HG03520 (cell line): ENCODE measurements at regions not wholly inside any gene's neighbourhood (a gene's known extent, or its start where the extent isn't known, plus 50 kb on each side); places are given as distances from the start of the nearest gene placed in this dataset.
A peak's percentile ranks its signal among the peaks of the same experiment; 100 is the strongest.
"Not testable (repeated sequence)": the region's sequence is repeated elsewhere in the genome, so short reads cannot be mapped to it uniquely, and the experiment has no call there.

ENCODE experiments used
- ATAC-seq: cut with Tn5 transposase; IDR thresholded peaks from one replicate; pipeline ENCODE4 v1.9.1; 2021; ENCODE audit warnings: mild to moderate bottlenecking, moderate library complexity; ENCODE audit not compliant: unreplicated experiment

- ATAC-seq = no peak
These were observed 241.8 kb upstream of the USP24 start for GRCh38 chr1:55456971-55457370.

- ATAC-seq = no peak
These were observed 233.1 kb upstream of the USP24 start for GRCh38 chr1:55448261-55448660.

GRCh38 chr1:55447488-55447887 lies 232.3 kb upstream of the USP24 start:
- no peak for ATAC-seq

GRCh38 chr1:55446351-55446750 lies 231.2 kb upstream of the USP24 start:
- no peak for ATAC-seq

GRCh38 chr1:55445416-55445815 lies 230.3 kb upstream of the USP24 start:
- ATAC-seq = peak; percentile 74

- ATAC-seq = no peak
These were observed 229.5 kb upstream of the USP24 start for GRCh38 chr1:55444667-55445066.

GRCh38 chr1:55443175-55443915 lies 228.2 kb upstream of the USP24 start:
- no peak for ATAC-seq

GRCh38 chr1:55441489-55441888 lies 226.3 kb upstream of the USP24 start:
- no peak for ATAC-seq

GRCh38 chr1:55437692-55438091 lies 222.5 kb upstream of the USP24 start:
- ATAC-seq = no peak

GRCh38 chr1:55430720-55431119 lies 215.6 kb upstream of the USP24 start:
- ATAC-seq = not testable (repeated sequence)

GRCh38 chr1:55430206-55430605 lies 215.0 kb upstream of the USP24 start:
- not testable (repeated sequence) for ATAC-seq

GRCh38 chr1:55428944-55429931 lies 214.1 kb upstream of the USP24 start:
- no peak for ATAC-seq

GRCh38 chr1:55428231-55428630 lies 213.1 kb upstream of the USP24 start:
- ATAC-seq = no peak

GRCh38 chr1:55427606-55428005 lies 212.4 kb upstream of the USP24 start:
- ATAC-seq = no peak

GRCh38 chr1:55426619-55427018 lies 211.5 kb upstream of the USP24 start:
- no peak for ATAC-seq

- ATAC-seq = no peak
These were observed 211.0 kb upstream of the USP24 start for GRCh38 chr1:55426156-55426555.

- ATAC-seq = no peak
These were observed 210.3 kb upstream of the USP24 start for GRCh38 chr1:55425310-55425930.

GRCh38 chr1:55423376-55423775 lies 208.2 kb upstream of the USP24 start:
- ATAC-seq = no peak

GRCh38 chr1:55420929-55421716 lies 206.0 kb upstream of the USP24 start:
- no peak for ATAC-seq

- ATAC-seq = no peak
These were observed 204.9 kb upstream of the USP24 start for GRCh38 chr1:55420026-55420425.
